HepG2 (cell line): ENCODE measurements at regions not wholly inside any gene's neighbourhood (a gene's known extent, or its start where the extent isn't known, plus 50 kb on each side); places are given as distances from the start of the nearest gene placed in this dataset.

Experiments used
- FOXK1 ChIP-seq: sonication (generic); formaldehyde crosslinking; IDR thresholded peaks from 2 replicates; pipeline ENCODE4 v1.4.0; 2020; ENCODE audit warnings: low read depth, missing genetic modification reagents, borderline replicate concordance
- GATAD2A ChIP-seq: IDR thresholded peaks from 2 replicates; pipeline ENCODE4 v1.6.1; 2016
- GPBP1L1 ChIP-seq: sonication (generic); formaldehyde crosslinking; IDR thresholded peaks from 2 replicates; pipeline ENCODE4 v1.5.0; 2020; ENCODE audit warnings: mild to moderate bottlenecking, missing genetic modification reagents
- HMGXB3 ChIP-seq: sonication (generic); formaldehyde crosslinking; IDR thresholded peaks from 2 replicates; pipeline ENCODE4 v1.4.0; 2020; ENCODE audit warnings: missing genetic modification reagents, borderline replicate concordance
- MEIS1 ChIP-seq: sonication (generic); formaldehyde crosslinking; IDR thresholded peaks from 2 replicates; pipeline ENCODE4 v1.9.0; 2021; ENCODE audit warnings: mild to moderate bottlenecking, missing genetic modification reagents, moderate library complexity, borderline replicate concordance
- MLXIP ChIP-seq: sonication (generic); formaldehyde crosslinking; IDR thresholded peaks from 2 replicates; pipeline ENCODE4 v1.9.0; 2021; ENCODE audit warnings: missing genetic modification reagents, borderline replicate concordance
- NKX3-1 ChIP-seq: sonication (generic); formaldehyde crosslinking; IDR thresholded peaks from 2 replicates; pipeline ENCODE4 v1.5.0; 2020; ENCODE audit warnings: missing genetic modification reagents
- RFX1 ChIP-seq: fragments of 450-650 bp; IDR thresholded peaks from 2 replicates; pipeline ENCODE4 v1.6.1; 2017
- SOX6 ChIP-seq, 2 experiments: fragments of 450-650 bp in 1 of 2; sonication (generic) in 1 of 2; formaldehyde crosslinking in 1 of 2; IDR thresholded peaks; 2 replicates each; pipeline versions ENCODE4 v1.4.0 to v1.6.1; 2017 to 2020; ENCODE audit warnings: antibody characterized with exemption in 1 of 2, mild to moderate bottlenecking in 1 of 2, missing genetic modification reagents in 1 of 2
- ZNF17 ChIP-seq: sonication (generic); formaldehyde crosslinking; IDR thresholded peaks from 2 replicates; pipeline ENCODE4 v1.5.0; 2020; ENCODE audit warnings: mild to moderate bottlenecking, missing genetic modification reagents
- ZNF225 ChIP-seq: sonication (generic); formaldehyde crosslinking; IDR thresholded peaks from 2 replicates; pipeline ENCODE4 v1.4.0; 2020; ENCODE audit warnings: mild to moderate bottlenecking, missing genetic modification reagents
- ZNF263 ChIP-seq: sonication (generic); formaldehyde crosslinking; IDR thresholded peaks from 2 replicates; pipeline ENCODE4 v1.4.0; 2020; ENCODE audit warnings: missing genetic modification reagents
- ZNF501 ChIP-seq: sonication (generic); formaldehyde crosslinking; IDR thresholded peaks from 2 replicates; pipeline ENCODE4 v1.5.1; 2020; ENCODE audit warnings: mild to moderate bottlenecking, moderate library complexity, missing genetic modification reagents
- TF ChIP-seq, protein P1 (sequence below): sonication (generic); formaldehyde crosslinking; IDR thresholded peaks from 2 replicates; pipeline ENCODE4 v1.8.0; 2022; ENCODE audit warnings: mild to moderate bottlenecking, missing genetic modification reagents, borderline replicate concordance

DNA sequence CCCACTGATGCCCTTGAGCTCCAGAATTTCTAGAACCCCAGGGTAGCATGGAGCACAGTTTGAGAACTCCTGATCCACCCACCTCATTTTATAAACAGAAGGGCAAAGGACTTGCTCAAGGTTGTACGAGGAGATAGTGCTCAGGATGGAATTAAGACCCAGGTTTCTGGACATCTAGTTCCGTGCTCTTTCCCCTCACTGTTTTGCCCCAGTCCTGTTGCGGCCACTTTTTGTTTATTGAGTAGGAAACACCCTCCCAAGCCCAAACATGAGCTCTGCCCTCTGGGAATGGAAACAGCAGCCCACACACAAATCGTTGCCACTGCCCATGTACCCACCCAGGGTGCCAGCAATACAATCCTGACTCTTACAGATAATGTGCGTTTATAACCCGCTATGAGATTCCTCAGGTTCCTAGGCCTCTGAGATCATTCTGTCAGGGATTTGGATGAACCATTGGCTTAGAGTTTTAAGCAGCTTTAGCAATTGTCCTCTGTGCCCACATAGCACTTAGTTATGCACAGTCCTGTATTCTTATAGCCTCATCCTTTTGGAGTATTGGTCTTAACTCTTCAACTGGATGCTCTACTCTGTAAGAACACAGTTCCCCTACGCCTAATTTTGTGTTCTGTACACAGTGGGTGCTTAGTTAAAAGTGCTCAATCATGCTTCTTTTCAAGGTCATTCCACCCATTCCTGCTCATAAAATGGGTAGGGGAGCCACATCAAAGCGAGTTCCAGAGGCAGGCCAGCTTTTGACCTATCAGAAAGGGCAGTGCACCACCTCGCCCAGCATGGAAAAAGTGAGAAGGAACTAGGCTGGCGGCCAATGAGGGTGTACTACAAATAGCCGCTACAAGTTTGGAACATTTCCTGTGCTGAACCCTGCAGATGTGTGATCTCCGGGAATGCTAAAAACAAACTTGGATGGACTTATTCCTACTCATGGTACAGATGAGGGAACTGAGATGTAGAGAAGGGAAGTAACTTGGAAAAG, 60.3 kb upstream of the IGFBP2 start (continued):
- TF ChIP-seq ZNF17 (CRISPR knock-in tag): no peak
- TF ChIP-seq ZNF263 (CRISPR knock-in tag): no peak
- TF ChIP-seq HMGXB3 (CRISPR knock-in tag): peak; percentile 48; the same call in 1 of the 2 replicates
- TF ChIP-seq GATAD2A (CRISPR knock-in tag): peak; percentile 37
- TF ChIP-seq, protein P1, sequence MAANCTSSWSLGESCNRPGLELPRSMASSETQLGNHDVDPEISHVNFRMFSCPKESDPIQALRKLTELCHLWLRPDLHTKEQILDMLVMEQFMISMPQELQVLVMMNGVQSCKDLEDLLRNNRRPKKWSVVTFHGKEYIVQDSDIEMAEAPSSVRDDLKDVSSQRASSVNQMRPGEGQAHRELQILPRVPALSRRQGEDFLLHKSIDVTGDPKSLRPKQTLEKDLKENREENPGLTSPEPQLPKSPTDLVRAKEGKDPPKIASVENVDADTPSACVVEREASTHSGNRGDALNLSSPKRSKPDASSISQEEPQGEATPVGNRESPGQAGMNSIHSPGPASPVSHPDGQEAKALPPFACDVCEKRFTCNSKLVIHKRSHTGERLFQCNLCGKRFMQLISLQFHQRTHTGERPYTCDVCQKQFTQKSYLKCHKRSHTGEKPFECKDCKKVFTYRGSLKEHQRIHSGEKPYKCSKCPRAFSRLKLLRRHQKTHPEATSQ (CRISPR knock-in tag): no peak
- no peak for TF ChIP-seq MLXIP (CRISPR knock-in tag)
- 0 out of 2 replicates have a peak, but pooled peaks have one; percentile 51 for TF ChIP-seq MEIS1
- TF ChIP-seq FOXK1 (CRISPR knock-in tag): 0 out of 2 replicates have a peak, but pooled peaks have one; percentile 23
- TF ChIP-seq NKX3-1 (CRISPR knock-in tag): no peak; the same call in 1 of the 2 replicates
- no peak for TF ChIP-seq GPBP1L1 (CRISPR knock-in tag)
- no peak for TF ChIP-seq ZNF225 (CRISPR knock-in tag)
- no peak for TF ChIP-seq RFX1
- peak; percentile 40; the same call in 1 of the 2 replicates for TF ChIP-seq ZNF501 (CRISPR knock-in tag)
- TF ChIP-seq SOX6 (IDR thresholded peaks at IDR 0.05): no peak
- TF ChIP-seq SOX6 (CRISPR knock-in tag; IDR thresholded peaks at IDR 0.05): peak; percentile 54
